GM18861 (cell line): ENCODE measurements at regions not wholly inside any gene's neighbourhood (a gene's known extent, or its start where the extent isn't known, plus 50 kb on each side); places are given as distances from the start of the nearest gene placed in this dataset.
A peak's percentile ranks its signal among the peaks of the same experiment; 100 is the strongest.
"Not testable (repeated sequence)": the region's sequence is repeated elsewhere in the genome, so short reads cannot be mapped to it uniquely, and the experiment has no call there.

Source experiments
- ATAC-seq: cut with Tn5 transposase; IDR thresholded peaks from one replicate; pipeline ENCODE4 v1.9.1; 2021; ENCODE audit not compliant: unreplicated experiment

- ATAC-seq: no peak
These were observed 90.7 kb downstream of the GADD45G start for GRCh38 chr9:89695441-89695891.

GRCh38 chr9:89695979-89696378 lies 91.2 kb downstream of the GADD45G start:
- not testable (repeated sequence) for ATAC-seq

- no peak for ATAC-seq
These were observed 92.0 kb downstream of the GADD45G start for GRCh38 chr9:89696780-89697179.

DNA sequence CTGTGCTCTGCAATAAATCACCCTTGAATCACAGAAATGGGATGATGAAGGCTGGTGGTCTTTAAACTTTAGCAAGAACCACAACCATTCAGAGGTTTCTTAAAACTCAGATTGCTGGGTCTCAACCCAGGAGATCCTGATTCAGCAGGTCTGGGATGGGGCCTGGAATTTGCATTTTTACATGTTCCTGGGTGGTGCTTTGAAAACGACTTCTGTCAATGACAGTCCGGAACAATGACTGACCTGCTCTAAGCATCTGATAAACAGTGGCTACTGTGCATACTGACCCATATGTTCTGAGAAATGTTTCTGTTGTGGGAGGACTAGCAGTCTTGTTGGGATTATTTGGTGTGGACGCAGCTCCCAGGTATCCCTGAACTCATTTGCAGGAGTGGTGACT lies 92.7 kb downstream of the GADD45G start:
- no peak for ATAC-seq

- no peak for ATAC-seq
These were observed 93.7 kb downstream of the GADD45G start for GRCh38 chr9:89698411-89699005.

DNA sequence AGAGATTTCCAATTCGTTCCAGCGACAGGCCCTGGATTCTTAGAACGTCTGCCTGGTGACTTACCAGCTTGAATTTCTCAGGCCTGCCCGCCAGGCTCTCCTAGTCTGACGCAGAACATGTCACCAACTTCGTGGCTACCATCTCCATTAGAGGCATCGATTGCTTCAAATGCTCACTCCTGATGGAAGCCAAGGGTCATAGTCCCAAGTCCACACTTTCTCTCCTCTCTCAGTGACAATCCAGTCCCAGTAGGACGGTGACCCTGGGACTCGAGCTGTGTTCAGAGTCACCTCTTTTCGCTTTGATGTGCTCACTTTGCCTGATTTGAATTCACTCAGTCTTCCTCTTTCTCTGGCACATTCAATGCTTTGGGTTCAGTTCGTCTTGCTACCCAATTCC lies 94.8 kb downstream of the GADD45G start:
- ATAC-seq: no peak

- ATAC-seq: peak; percentile 65
These were observed 96.5 kb downstream of the GADD45G start for GRCh38 chr9:89701221-89701798.

DNA sequence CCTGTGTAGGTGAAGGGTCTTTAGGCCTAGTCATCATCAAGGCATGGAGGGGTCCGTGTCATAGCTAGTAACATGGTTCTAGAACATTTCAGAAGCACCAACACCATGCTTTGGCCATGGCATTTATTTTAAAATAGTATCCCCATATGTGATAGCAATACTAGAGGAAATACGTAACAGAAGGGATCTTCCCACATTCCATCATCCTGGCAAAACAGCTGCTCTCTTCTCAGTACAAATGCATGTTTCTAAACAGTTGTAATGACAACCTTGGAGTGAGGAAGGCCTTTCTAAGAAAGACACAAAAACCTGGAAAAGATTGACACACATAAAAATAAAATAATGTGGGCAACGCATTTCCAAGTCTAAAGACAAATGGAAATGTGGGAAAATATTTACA lies 97.6 kb downstream of the GADD45G start:
- no peak for ATAC-seq

DNA sequence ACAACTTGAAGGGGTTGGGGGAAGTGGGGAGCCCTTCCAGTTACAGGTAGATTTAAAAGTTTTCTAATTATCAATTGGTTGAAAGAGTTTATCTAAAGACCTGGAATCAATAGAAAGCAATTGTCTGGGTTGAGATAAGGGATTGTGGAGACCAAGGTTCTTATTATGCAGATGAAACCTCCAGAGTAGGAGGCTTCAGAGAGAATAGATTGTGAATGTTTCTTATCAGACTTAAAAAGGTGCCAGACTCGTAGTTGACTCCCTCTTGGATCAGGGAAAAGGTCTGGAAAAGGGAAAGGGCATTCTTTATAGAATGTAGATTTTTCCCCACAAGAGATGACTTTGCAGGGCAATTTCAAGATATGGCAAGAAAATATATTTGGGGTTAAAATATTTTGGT lies 100.8 kb downstream of the GADD45G start:
- no peak for ATAC-seq

DNA sequence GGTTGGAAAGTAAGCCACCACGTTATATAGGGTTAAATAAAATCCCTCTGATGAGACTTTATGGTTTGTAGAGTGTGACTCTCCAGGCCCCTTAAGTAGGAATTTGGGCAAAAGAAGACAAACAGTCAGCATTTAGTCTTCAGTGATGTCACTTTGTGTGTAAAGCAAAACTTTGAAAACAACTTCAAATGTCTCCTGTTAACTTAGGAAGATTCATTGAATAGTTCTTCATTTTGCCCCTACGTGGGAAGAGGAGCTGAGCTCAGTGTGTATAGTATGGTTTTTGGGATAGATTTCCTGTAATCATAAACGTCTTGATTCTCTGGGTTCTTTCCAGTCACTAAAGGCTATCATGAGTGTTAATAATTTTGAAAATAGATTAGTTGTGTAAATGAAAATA lies 101.3 kb downstream of the GADD45G start:
- ATAC-seq: no peak

- ATAC-seq: no peak
These were observed 101.9 kb downstream of the GADD45G start for GRCh38 chr9:89706731-89707191.

DNA sequence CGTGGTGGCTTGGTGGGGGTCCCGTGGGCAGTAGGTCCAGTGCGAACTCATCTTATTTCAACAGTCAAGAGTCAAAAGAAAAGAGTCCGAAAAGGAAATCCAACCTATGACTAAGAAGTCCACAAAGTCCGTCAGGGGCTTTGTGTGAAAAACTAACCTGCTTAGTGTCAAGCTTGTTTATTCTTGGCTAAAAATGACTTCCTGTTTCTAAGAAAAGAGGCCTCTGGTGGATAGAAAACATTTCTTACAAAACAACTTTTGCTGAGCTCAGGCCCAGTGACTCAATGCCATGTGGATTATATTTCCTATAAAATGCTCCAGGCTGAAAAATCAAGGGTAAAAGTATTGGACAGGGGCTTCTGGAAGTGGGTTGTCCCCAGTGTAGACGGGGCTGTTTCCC lies 105.9 kb downstream of the GADD45G start:
- no peak for ATAC-seq

DNA sequence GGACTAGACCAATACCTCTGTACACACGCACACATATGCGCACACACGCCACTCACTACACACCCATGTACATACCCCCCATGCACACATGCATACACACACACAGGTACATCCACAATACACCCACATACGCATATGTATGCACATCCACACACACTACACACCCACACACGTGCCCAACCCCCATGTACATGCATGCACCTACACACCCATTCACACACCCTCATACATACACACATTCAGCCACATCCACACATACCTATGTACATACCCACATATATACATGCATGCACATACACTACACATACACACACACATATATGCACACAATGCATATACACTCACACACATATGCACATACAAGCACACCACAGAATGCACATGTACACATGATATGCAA lies 107.1 kb downstream of the GADD45G start:
- ATAC-seq: no peak

GRCh38 chr9:89712283-89712682 lies 107.5 kb downstream of the GADD45G start:
- ATAC-seq: no peak

- no peak for ATAC-seq
These were observed 109.5 kb downstream of the GADD45G start for GRCh38 chr9:89714321-89714720.

- no peak for ATAC-seq
These were observed 110.6 kb downstream of the GADD45G start for GRCh38 chr9:89715318-89715858.

DNA sequence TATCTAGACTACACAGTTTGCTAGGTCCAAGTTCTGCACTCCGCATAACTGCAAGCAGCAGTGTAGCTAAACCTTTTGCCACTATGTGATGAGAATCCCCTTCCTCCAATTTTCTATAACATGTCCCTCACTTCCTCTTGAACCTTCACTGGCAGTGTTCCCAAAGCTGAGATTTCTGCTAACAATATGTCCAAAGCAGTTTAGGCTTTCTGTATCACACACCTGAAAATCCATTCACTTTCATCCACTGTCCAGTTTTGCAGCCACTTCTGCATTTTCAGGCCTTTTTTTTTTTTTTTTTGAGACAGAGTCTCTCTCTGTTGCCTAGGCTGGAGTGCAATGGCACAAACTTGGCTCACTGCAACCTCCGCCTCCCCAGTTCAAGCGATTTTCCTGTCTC lies 111.1 kb downstream of the GADD45G start:
- no peak for ATAC-seq

DNA sequence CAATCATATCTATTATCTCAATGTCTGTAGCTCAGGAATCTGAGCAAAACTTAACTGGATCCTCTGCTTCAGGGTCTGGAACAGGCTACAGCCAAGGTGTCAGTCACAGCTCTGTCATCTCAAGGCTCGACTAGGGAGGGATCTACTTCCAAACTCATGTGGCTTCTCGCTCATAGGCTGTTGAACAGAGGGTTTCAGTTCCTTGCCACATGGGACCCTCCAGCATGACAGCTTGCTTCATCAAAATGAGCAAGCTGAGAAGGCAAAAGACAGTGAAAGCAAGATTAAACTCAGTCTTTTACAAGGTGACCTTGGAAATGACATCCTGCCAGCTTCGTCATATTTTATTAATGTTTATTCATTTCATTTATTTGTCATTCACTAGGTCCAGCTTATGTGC lies 111.7 kb downstream of the GADD45G start:
- no peak for ATAC-seq

DNA sequence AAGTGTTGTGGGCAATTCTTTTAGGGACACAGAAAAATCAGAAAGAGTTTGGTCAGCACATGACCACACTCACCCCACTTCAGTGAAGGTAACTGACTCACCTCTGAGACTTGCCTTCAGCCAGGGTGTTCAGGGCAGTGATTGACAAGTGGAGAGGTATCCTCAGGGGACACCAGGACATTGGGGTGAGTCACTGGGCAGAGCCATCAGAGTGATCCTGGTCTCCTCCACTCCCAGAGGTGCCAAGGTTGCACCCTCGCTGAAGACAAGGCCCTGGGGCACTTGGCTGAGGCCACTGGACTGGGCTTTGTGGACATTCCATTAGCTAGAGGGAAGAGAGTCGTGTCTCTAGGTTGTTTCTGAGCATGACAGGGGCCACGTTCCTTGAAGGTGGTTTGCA lies 113.4 kb downstream of the GADD45G start:
- no peak for ATAC-seq

- no peak for ATAC-seq
These were observed 113.8 kb downstream of the GADD45G start for GRCh38 chr9:89718651-89719050.

GRCh38 chr9:89719202-89719601 lies 114.4 kb downstream of the GADD45G start:
- no peak for ATAC-seq

DNA sequence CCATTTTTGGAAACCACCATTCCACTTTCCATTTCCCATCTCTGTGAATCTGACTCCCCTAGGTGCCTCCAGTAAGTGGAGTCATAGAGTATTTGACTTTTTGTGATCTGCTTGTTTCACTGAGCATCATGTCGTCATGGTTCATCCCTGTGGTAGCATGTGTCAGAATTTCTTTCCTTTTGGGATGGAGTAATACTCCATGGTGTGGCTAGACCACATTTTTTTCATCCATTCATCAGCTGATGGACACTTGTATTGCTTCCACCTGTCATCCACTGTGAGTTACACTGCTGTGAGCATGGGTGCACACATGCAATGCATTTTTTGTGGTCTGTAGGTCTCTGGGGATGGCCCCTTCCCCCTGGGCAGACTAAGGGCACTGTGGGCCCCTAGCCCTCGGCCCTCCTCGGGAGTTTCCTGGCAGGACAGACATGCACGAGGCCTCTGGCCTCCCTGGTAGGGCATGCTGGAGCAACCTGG lies 115.9 kb downstream of the GADD45G start:
- ATAC-seq: no peak
